ENCODE measurements at regions not wholly inside any gene's neighbourhood (a gene's known extent, or its start where the extent isn't known, plus 50 kb on each side); places are given as distances from the start of the nearest gene placed in this dataset.

DNA sequence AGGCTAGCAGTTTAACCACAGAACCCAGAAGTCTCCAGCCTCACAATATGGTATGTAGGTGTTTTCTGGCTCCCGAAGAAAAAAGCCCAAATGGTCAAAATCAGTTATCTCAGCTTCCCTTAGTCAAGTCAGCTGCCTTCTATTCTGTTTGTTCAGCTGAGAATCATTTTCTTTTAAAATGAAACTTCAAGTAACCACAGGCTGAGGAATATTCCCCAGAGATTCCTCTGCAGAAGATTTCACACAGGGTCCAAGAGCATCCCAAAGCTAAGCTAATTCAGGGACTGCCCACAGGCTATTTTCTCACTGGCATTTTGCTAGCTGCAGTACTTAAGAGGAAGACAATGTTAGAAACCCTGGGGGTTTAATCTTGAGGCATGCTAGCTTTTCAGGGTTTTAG is 977.0 kb upstream of the CHORDC1 start:
- no peak for TF ChIP-seq POLR2A (IDR thresholded peaks at IDR 0.05)
- TF ChIP-seq, protein P1, sequence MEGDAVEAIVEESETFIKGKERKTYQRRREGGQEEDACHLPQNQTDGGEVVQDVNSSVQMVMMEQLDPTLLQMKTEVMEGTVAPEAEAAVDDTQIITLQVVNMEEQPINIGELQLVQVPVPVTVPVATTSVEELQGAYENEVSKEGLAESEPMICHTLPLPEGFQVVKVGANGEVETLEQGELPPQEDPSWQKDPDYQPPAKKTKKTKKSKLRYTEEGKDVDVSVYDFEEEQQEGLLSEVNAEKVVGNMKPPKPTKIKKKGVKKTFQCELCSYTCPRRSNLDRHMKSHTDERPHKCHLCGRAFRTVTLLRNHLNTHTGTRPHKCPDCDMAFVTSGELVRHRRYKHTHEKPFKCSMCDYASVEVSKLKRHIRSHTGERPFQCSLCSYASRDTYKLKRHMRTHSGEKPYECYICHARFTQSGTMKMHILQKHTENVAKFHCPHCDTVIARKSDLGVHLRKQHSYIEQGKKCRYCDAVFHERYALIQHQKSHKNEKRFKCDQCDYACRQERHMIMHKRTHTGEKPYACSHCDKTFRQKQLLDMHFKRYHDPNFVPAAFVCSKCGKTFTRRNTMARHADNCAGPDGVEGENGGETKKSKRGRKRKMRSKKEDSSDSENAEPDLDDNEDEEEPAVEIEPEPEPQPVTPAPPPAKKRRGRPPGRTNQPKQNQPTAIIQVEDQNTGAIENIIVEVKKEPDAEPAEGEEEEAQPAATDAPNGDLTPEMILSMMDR (IDR thresholded peaks at IDR 0.05 in 4 of 5, conservative IDR thresholded peaks at IDR 0.05 in 1 of 5): no peak
